DMS79 treated with DMSO at 0.1 percent for 48 hours (cell line): ENCODE measurements at regions not wholly inside any gene's neighbourhood (a gene's known extent, or its start where the extent isn't known, plus 50 kb on each side); places are given as distances from the start of the nearest gene placed in this dataset.
"Not testable (repeated sequence)": the region's sequence is repeated elsewhere in the genome, so short reads cannot be mapped to it uniquely, and the experiment has no call there.

Source experiments
- DNase-seq: peaks from one replicate; lab custom pipeline; 2025; lab: John Stamatoyannopoulos, UW

- DNase-seq, result no peak
These were observed 68.1 kb upstream of the GRXCR1 start for GRCh38 chr4:42824278-42824977.

DNA sequence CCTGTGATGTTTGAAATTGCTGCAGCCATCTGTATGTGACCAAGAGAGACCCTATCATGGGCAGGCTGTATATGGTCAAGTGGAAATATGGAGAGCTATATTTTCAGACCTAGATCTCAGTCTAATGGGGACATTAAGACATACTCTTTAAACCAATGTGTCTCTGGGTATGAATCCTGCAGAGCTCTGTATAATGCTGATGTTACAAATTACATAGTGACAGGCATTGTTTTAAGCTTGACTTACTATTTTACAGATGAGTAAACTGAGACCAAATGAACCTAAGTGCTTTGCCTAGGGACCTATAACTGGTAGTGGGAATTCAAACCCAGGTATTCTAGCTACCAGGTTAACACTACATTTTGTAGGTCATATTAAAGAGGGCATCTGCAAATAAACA lies 71.3 kb upstream of the GRXCR1 start:
- DNase-seq, result no peak

DNA sequence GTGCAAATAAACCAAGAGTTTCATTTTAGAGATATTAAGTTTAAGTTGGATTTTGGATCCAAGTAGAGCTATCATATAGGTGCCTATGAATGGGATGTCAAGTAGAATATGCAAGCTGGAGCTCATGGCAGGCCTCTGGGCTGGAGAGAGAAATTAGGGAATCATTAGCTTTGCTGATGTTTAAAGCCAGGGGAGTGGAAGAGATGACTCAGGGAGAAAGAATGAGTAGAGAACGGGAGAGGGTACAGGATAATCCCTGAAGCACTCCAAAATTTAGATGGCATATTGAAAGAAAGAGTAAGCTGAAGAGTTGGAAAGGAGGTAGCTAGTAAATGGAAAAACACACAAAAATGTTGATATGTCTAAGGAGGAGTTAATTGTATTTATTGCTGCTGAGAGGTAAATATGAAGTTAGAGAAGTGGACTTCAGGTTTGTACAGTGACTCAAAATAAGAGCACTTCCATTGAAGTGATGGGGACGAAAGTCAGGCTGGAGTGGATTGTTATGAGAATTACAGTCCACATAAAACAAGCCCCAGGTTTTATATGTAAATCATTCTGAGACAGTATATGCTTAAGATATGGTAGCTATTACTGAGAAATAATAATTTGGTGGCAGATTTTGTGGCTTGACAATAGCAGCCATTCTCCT lies 72.5 kb upstream of the GRXCR1 start:
- DNase-seq, result no peak

GRCh38 chr4:42817913-42818312 lies 74.6 kb upstream of the GRXCR1 start:
- no peak for DNase-seq

DNA sequence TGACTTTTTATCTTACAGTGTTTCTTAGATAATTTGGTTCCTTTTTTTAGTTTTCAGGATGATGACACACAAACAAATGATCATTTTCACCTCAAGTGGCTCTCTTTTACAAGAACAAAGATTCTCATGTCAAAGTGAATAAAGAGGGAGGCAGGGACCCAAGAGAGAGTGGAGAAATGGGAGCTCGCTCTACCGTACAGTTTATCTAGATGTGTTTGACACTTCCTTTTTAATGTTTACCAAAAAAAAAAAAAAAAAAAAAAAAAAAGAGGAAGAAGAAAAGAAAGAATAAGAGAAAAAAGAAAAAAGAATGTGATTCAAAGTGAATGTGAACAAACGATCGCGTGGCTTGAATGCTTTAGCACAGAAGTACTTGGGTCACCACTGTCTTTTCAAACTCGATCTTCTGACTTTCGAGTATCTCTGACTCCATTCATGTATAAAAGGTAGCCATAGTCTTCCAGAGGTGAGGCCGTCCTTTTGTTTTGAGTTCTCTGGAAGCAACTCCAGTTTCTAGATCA lies 75.6 kb upstream of the GRXCR1 start:
- DNase-seq, result no peak

DNA sequence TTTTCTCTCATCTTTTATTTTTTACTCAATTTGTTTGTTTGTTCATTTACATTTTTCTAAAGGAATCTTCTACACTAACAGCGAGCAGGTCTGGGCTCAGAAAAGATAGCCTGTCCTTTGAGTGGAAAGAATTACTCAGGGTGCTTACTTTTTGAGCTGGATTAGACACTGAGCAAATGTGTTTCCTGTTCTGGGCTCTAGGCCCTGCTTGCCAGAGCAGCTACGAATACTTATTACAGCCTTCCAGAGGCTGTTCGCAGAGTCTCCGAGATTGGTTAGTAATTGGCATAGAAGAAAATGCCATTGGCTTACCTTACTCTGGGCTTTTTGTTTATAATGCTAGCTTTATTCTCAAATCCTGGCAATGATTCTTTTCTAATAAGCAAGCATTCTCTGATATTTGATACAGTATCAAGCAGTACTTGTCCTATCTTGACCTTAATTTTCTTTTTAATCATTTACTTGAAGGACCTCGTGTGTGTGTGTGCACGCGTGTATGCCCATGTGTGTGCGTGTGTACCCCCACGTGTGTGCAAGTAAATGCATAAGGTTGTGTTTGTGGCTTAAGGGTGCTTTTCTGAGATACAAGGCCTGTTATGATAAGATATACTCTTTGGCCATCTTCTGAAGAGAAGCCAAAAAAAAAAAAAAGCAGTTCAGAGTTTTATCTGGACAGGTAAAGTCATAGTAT lies 76.2 kb upstream of the GRXCR1 start:
- no peak for DNase-seq

GRCh38 chr4:42809419-42810084 lies 83.0 kb upstream of the GRXCR1 start:
- no peak for DNase-seq

DNA sequence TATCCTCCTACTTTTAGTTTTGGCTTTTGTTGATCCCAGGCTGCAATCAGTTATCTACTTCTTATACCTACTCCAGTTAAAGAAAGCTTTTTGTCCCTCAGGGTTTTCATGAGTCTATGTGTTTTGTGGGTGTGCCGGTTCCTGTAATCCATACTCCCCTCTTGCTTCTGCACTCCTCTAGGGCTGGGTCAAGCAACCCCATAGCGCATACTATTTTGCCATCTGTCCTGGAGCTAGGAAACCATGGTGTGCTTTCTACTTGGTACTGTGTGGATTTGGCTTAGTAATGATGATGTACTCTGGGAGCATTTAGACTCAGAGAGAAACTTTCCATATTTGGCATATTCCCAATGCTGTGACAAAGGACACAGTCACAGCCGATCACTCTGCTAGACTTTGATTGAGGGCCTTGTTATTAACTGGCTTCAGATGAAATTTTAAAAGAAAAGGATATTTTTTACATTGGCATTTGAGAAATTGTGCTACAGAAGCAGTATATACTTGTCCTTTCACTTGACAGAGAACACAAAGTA lies 86.1 kb upstream of the GRXCR1 start:
- no peak for DNase-seq

- DNase-seq, result no peak
These were observed 103.4 kb upstream of the GRXCR1 start for GRCh38 chr4:42789041-42789567.

DNA sequence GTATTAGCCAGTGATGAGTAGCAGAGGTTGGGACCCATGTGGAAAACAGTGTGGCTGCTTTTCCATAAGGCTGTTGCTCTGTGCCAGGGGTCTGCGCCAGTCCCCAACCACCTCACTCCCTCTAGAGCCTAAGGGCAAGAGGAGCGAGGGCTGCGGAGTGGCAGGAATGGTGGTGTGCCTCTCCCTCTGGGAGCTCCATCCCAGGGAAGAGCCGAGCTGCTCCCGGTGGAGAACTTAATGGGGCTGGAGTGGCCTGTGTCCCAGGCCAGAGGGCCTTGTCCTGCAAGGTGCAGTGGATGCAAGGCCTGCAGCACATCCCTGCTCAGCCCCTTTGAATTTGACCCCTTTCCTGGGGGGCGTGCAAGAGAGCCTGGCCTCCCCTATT lies 105.4 kb upstream of the GRXCR1 start:
- no peak for DNase-seq

GRCh38 chr4:42786350-42787078 lies 106.0 kb upstream of the GRXCR1 start:
- no peak for DNase-seq

DNA sequence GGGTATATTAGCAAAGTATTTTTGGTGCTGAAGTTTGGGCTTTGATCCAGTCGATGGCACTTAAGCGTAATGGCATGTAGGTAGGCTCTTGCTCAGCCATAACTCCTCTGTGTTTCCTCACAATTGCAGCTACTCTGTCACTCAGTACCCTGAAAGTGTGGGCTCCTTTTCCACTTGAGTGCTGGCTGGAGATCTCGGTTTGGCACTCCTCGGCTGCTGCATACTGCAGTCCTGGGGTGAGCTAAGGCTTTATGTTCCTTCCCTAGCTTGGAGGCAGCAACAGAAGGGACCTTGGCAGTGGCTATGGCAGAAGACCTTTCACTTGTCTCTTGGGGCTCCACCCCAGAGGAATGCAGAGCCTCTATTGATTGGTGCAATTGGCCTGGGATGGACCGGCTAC lies 106.7 kb upstream of the GRXCR1 start:
- DNase-seq, result no peak

GRCh38 chr4:42781315-42781714 lies 111.2 kb upstream of the GRXCR1 start:
- no peak for DNase-seq

- DNase-seq, result no peak
These were observed 114.2 kb upstream of the GRXCR1 start for GRCh38 chr4:42778349-42778748.

DNA sequence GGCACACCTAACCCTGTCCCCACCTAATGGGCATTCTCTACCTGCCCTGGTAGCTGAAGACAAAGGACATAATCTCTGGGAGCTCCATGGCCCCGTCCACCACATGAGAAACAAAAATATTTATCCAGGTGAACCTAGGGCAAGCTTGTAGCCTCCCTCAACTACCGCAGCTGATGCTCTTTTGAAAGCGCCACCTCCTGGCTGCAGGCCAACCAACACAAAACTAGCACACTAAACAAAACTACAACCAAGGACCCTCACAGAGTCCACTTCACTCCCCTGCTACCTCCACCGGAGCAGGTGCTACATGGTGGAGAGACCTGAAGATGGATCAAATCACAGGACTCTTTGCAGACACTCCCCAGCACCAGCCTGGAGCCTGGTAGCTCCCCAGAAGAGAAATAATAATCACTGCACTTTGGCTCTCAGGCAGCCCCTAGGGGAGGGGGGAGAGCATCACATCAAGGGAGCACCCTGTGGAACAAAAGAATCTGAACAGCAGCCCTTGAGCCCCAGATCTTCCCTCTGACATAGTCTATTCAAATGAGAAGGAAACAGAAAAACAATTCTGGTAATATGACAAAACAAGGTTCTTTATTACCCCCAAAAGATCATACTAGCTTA lies 111.3 kb upstream of the ATP8A1 start:
- DNase-seq, result no peak

- no peak for DNase-seq
These were observed 110.8 kb upstream of the ATP8A1 start for GRCh38 chr4:42767669-42768068.

- no peak for DNase-seq
These were observed 104.9 kb upstream of the ATP8A1 start for GRCh38 chr4:42761804-42762203.

GRCh38 chr4:42754965-42755364 lies 98.1 kb upstream of the ATP8A1 start:
- not testable (repeated sequence) for DNase-seq

DNA sequence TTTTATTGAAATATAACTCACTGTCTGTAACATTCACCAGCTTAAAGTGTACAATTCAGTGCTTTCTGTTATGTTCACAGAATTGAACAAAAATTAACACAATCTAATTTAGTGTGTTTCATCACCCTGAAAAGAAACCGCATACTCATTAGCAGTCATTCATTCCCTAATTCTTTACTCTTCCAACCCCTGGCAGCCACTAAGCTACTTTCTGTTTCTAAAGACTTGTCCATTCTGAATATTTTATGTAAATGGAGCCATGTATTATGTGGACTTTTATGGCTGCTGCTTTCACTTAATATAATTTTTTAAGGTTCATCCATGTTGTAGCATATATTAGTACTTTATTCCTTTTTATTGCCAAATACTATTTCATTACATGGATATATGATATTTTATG lies 94.7 kb upstream of the ATP8A1 start:
- no peak for DNase-seq

- DNase-seq, result no peak
These were observed 94.0 kb upstream of the ATP8A1 start for GRCh38 chr4:42750856-42751255.

DNA sequence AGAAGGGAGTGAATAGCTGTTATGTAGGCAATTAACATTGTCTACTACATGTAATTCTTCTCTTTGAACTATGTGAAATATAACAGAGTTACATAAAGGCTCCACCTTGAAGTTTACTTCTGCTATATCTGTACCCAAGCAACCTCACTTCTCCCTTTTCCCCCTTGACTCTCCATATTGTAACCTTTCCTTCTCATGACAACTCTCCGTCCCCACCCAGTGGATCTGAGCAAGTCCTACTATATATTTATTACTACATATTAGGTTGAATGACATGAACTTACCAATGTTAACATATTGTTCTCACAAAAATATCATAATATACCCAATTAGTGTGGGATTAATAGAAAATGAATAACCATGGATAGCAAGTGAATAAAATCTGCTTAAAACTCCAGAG lies 93.2 kb upstream of the ATP8A1 start:
- no peak for DNase-seq
